ENCODE measurements at regions not wholly inside any gene's neighbourhood (a gene's known extent, or its start where the extent isn't known, plus 50 kb on each side); places are given as distances from the start of the nearest gene placed in this dataset.
A peak's percentile ranks its signal among the peaks of the same experiment; 100 is the strongest.

DNA sequence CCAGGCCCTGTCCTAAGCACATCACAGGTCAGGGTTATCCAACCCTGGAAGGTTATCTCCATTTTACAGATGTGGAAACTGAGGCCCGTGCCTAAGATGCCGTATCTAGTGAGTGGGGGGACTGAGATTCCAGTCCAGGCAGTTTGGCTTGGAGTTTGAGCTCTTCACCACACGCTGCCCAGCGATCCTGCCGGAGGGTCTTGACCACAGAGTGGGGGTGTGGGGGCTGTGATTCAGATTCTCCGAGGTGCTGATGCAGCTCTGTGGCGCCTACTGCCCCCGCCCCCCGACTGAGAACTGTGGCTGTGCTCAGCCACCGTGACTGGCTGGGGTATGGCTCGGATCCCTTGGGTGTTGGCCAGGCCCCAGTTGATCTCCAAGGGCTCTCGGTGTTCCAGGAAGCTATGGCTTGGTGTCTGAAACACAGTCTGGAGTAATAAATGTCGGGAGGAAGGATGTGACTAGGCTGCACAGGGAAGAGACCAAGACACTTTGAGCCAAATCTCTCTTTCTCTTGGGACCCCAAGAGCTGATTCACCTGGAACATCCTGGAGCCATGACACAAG, 60.6 kb upstream of the RASD2 start:
- no peaks in the 10 kb centered on the region for H3K9me3 ChIP-seq (ENCODE audit: low read depth)
- no peaks in the 10 kb centered on the region for H3K27me3 ChIP-seq
- H3K27ac ChIP-seq = no peak overlapping the region
- no peaks in the 10 kb centered on the region for H3K36me3 ChIP-seq
- DNase-seq (ENCODE audit: low read depth in 1 of 2, low spot score in 1 of 2) = peak in 1 of 2 donors; percentile 26
- no peaks in the 10 kb centered on the region for H3K4me1 ChIP-seq (ENCODE audit: low read depth)
- no peak for TF ChIP-seq CTCF (IDR thresholded peaks at IDR 0.05; ENCODE audit: low read depth, low read length)
- H3K4me3 ChIP-seq = no peak overlapping the region

DNA sequence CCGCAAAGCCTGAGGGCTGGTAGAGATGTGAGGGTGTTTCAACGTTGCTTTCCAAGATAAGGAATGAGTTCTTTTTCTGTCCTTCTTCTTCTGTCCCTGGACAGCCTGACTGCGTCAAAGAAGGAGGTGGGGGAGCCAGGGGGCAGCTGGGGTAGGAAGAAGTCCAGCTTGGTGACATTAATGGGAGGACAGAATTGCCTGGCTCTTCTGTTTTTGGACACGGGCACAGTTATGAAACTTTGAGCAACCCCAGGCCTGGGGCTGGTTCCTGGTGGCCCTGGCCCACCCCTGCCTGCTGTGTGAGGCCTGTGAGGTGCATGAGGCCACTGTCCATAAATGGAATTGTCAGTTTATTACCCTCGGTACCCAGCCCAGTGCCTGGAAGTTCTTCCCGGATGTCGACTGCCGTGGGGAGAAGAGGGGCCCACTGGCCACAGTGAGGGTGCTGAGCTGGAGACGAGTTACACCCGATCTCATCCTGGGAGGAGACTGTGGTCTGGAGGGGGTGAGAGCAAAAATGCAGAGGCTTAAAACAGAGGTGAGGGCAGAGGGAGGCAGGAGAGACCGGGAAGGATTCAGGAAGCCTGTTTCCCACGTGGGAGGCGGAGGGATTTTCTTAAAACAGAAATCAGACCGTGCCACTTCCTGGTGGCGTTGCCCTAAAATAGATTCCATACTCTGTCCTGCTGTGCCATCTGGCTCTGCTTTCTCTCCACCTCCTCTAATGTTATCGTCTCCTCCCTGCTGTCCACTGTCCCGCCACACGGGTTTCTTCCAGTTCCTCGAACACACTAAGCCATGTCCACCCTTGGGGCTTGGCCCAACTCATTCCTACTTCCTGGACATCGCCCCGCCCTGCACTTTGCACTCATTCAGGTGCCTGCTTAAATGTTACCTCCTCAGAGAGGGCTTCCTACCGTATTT, 59.7 kb upstream of the RASD2 start:
- Histone ChIP-seq H3K27me3 (no peaks in the 10 kb centered on the region), H3K36me3 (no peaks in the 10 kb centered on the region), H3K27ac (no peak overlapping the region), H3K4me3 (no peak overlapping the region), H3K4me1 (ENCODE audit: low read depth) (no peaks in the 10 kb centered on the region), H3K9me3 (ENCODE audit: low read depth) (no peaks in the 10 kb centered on the region)
- no peak for DNase-seq (ENCODE audit: low read depth in 1 of 2, low spot score in 1 of 2)
- TF ChIP-seq CTCF (IDR thresholded peaks at IDR 0.05; ENCODE audit: low read depth, low read length) = no peak

DNA sequence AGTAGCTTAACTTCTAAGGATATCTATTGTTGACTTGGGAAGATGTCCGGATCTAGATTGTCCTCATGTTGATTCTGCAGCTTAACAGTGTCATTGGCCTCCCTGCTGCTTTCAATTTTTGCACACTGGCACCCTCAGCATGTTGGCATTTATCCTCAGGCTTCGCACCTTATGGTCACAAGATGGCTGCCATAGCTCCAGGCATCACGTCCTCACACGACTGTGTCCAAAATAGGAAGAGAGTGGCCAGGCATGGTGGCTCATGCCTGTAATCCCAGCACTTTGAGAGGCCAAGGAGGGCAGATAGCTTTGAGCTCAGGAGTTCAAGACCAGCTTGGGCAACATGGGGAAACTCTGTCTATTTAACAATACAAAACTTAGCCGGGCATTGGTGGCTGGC, 58.3 kb upstream of the RASD2 start:
- Histone ChIP-seq H3K4me3 (no peak overlapping the region), H3K27ac (no peak overlapping the region), H3K9me3 (ENCODE audit: low read depth) (no peaks in the 10 kb centered on the region), H3K27me3 (no peaks in the 10 kb centered on the region), H3K4me1 (ENCODE audit: low read depth) (no peaks in the 10 kb centered on the region), H3K36me3 (no peaks in the 10 kb centered on the region)
- no peak for DNase-seq (ENCODE audit: low read depth in 1 of 2, low spot score in 1 of 2)
- no peak for TF ChIP-seq CTCF (IDR thresholded peaks at IDR 0.05; ENCODE audit: low read depth, low read length)

- no peak for TF ChIP-seq CTCF (IDR thresholded peaks at IDR 0.05; ENCODE audit: low read depth, low read length)
- no peaks in the 10 kb centered on the region for H3K9me3 ChIP-seq (ENCODE audit: low read depth)
- no peaks in the 10 kb centered on the region for H3K36me3 ChIP-seq
These were observed 57.7 kb upstream of the RASD2 start for GRCh38 chr22:35482974-35483373.

GRCh38 chr22:35483730-35484129, 56.9 kb upstream of the RASD2 start:
- DNase-seq (ENCODE audit: low read depth in 1 of 2, low spot score in 1 of 2) = no peak
- Histone ChIP-seq H3K27ac (no peak overlapping the region), H3K27me3 (no peaks in the 10 kb centered on the region), H3K4me3 (no peak overlapping the region), H3K9me3 (ENCODE audit: low read depth) (no peaks in the 10 kb centered on the region), H3K36me3 (no peaks in the 10 kb centered on the region), H3K4me1 (ENCODE audit: low read depth) (no peaks in the 10 kb centered on the region)
- TF ChIP-seq CTCF (IDR thresholded peaks at IDR 0.05; ENCODE audit: low read depth, low read length) = no peak

More at GRCh38 chr22:35482974-35483373, 57.7 kb upstream of the RASD2 start:
- H3K4me3 ChIP-seq = no peak overlapping the region
- H3K4me1 ChIP-seq (ENCODE audit: low read depth) = no peaks in the 10 kb centered on the region
- no peak for DNase-seq (ENCODE audit: low read depth in 1 of 2, low spot score in 1 of 2)
- H3K27ac ChIP-seq = no peak overlapping the region
- no peaks in the 10 kb centered on the region for H3K27me3 ChIP-seq

All from cardiac muscle cell (in vitro differentiated cells and primary cell).